ENCODE measurements at regions not wholly inside any gene's neighbourhood (a gene's known extent, or its start where the extent isn't known, plus 50 kb on each side); places are given as distances from the start of the nearest gene placed in this dataset.

DNA sequence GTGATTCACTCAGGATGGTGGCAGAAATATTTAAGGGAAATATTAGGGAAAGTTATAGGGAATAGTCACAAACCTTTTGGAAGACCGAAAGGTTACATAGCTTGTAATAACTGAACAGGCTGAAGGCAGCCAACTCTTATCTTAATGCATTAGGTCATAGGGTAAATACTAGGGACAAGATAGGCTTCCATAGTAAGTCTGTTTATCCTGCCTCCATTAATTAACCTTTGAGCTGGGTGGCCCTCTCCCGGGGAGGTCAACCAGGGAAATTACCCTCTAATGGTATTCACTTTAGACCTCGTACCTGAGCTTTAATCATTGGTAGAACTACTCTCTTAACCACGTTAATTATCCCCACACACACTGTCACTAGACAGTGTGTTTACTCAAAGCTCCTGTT lies 981.8 kb downstream of the SLC16A7 start:
- TF ChIP-seq, protein P1, sequence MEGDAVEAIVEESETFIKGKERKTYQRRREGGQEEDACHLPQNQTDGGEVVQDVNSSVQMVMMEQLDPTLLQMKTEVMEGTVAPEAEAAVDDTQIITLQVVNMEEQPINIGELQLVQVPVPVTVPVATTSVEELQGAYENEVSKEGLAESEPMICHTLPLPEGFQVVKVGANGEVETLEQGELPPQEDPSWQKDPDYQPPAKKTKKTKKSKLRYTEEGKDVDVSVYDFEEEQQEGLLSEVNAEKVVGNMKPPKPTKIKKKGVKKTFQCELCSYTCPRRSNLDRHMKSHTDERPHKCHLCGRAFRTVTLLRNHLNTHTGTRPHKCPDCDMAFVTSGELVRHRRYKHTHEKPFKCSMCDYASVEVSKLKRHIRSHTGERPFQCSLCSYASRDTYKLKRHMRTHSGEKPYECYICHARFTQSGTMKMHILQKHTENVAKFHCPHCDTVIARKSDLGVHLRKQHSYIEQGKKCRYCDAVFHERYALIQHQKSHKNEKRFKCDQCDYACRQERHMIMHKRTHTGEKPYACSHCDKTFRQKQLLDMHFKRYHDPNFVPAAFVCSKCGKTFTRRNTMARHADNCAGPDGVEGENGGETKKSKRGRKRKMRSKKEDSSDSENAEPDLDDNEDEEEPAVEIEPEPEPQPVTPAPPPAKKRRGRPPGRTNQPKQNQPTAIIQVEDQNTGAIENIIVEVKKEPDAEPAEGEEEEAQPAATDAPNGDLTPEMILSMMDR (IDR thresholded peaks at IDR 0.05) = no peak
- no peak for TF ChIP-seq POLR2AphosphoS5 (IDR thresholded peaks at IDR 0.05)
- no peak for TF ChIP-seq EP300 (IDR thresholded peaks at IDR 0.05)
- no peak for TF ChIP-seq POLR2A (IDR thresholded peaks at IDR 0.05)
